ENCODE measurements at regions not wholly inside any gene's neighbourhood (a gene's known extent, or its start where the extent isn't known, plus 50 kb on each side); places are given as distances from the start of the nearest gene placed in this dataset.

- intact Hi-C loops (cut with DNase I; ENCODE audit: low total_unique reads) (no loop called here), in situ Hi-C loops (cut with MboI; ENCODE audit: low pct_ligation_motif_present in 1 of 4, low pct_unique_long_range_greater_than_20kb in 1 of 4, low sequenced_read_pairs in 3 of 4) (no loop called here)
- WGBS, 2 donors (ENCODE audit: low coverage in 1 of 2) = 50 to 64% methylated on average over 4 of the region's 4 CpGs
- TF ChIP-seq EP300 (IDR thresholded peaks at IDR 0.05; ENCODE audit: low read depth) (no peak), POLR2A (IDR thresholded peaks at IDR 0.05) (no peak), POLR2AphosphoS5 (IDR thresholded peaks at IDR 0.05) (no peak)
- Histone ChIP-seq H3K36me3 (no peaks in the 10 kb centered on the region), H3K27me3 (no peaks in the 10 kb centered on the region), H3K4me1 (no peaks in the 10 kb centered on the region), H3K27ac (no peak overlapping the region), H3K9me3 (no peaks in the 10 kb centered on the region), H3K4me3 (no peak overlapping the region)
- DNase-seq = no peak
These were observed 384.9 kb upstream of the PFKP start for GRCh38 chr10:2682491-2682890.

- no peaks in the 10 kb centered on the region for H3K9me3 ChIP-seq
- 60% methylated on average over 2 to 6 of the region's 6 CpGs for WGBS, 2 donors (ENCODE audit: low coverage in 1 of 2)
- H3K27ac ChIP-seq = no peak overlapping the region
- intact Hi-C loops (cut with DNase I; ENCODE audit: low total_unique reads) (no loop called here), in situ Hi-C loops (cut with MboI; ENCODE audit: low pct_ligation_motif_present in 1 of 4, low pct_unique_long_range_greater_than_20kb in 1 of 4, low sequenced_read_pairs in 3 of 4) (no loop called here)
- no peak for DNase-seq
- no peak overlapping the region for H3K4me3 ChIP-seq
- no peaks in the 10 kb centered on the region for H3K4me1 ChIP-seq
- TF ChIP-seq CTCF (IDR thresholded peaks at IDR 0.05) (no peak), POLR2A (IDR thresholded peaks at IDR 0.05) (no peak), POLR2AphosphoS5 (IDR thresholded peaks at IDR 0.05) (no peak), EP300 (IDR thresholded peaks at IDR 0.05; ENCODE audit: low read depth) (no peak)
- no peaks in the 10 kb centered on the region for H3K36me3 ChIP-seq
- no peaks in the 10 kb centered on the region for H3K27me3 ChIP-seq
These were observed 385.5 kb upstream of the PFKP start for GRCh38 chr10:2681891-2682290.

DNA sequence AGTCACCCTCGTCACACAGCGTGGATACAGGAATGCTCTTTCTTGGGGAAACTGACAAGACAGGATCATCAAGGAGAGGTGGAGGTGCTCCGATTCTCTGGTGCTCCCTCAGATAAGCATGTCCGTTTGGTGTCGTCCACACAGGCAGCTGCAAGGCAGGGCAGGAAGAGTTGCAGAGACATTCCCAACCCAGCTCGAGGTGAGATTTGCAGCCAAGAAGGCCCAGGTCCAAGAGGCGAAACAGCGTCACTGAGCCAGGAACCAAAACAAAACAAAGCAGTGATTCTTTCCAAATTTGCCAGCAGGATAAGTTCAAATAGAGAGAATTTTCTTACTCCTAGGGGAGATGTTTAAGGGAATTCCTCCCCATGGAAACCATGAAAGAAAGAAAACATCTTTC is 386.5 kb upstream of the PFKP start:
- Histone ChIP-seq H3K4me3 (no peak overlapping the region), H3K27me3 (no peaks in the 10 kb centered on the region), H3K4me1 (no peaks in the 10 kb centered on the region), H3K9me3 (no peaks in the 10 kb centered on the region), H3K27ac (no peak overlapping the region), H3K36me3 (no peaks in the 10 kb centered on the region)
- in situ Hi-C loops (cut with MboI; ENCODE audit: low pct_ligation_motif_present in 1 of 4, low pct_unique_long_range_greater_than_20kb in 1 of 4, low sequenced_read_pairs in 3 of 4) (no loop called here), intact Hi-C loops (cut with DNase I; ENCODE audit: low total_unique reads) (no loop called here)
- no peak for DNase-seq
- 55 to 67% methylated on average over 5 to 8 of the region's 8 CpGs for WGBS, 2 donors (ENCODE audit: low coverage in 1 of 2)
- no peak for TF ChIP-seq CTCF (IDR thresholded peaks at IDR 0.05)
- no peak for TF ChIP-seq EP300 (IDR thresholded peaks at IDR 0.05; ENCODE audit: low read depth)
- TF ChIP-seq POLR2AphosphoS5 (IDR thresholded peaks at IDR 0.05) = no peak
- TF ChIP-seq POLR2A (IDR thresholded peaks at IDR 0.05) = no peak

- Histone ChIP-seq H3K36me3 (no peaks in the 10 kb centered on the region), H3K4me3 (no peak overlapping the region), H3K27ac (no peak overlapping the region), H3K27me3 (no peaks in the 10 kb centered on the region), H3K4me1 (no peaks in the 10 kb centered on the region), H3K9me3 (no peaks in the 10 kb centered on the region)
- TF ChIP-seq CTCF (IDR thresholded peaks at IDR 0.05) (no peak), POLR2A (IDR thresholded peaks at IDR 0.05) (no peak), POLR2AphosphoS5 (IDR thresholded peaks at IDR 0.05) (no peak), EP300 (IDR thresholded peaks at IDR 0.05; ENCODE audit: low read depth) (no peak)
- in situ Hi-C loops (cut with MboI; ENCODE audit: low pct_ligation_motif_present in 1 of 4, low pct_unique_long_range_greater_than_20kb in 1 of 4, low sequenced_read_pairs in 3 of 4) = no loop called here
- intact Hi-C loops (cut with DNase I; ENCODE audit: low total_unique reads) = no loop called here
- DNase-seq = no peak
- 84% methylated on average over 12 of the region's 12 CpGs; no CpG with 5 or more reads in 1 of the 2 donors for WGBS, 2 donors (ENCODE audit: low coverage in 1 of 2)
These were observed 387.7 kb upstream of the PFKP start for GRCh38 chr10:2679646-2680045.

- WGBS, 2 donors (ENCODE audit: low coverage in 1 of 2) = 83 to 87% methylated on average over 1 of the region's 1 CpG
- H3K9me3 ChIP-seq = no peaks in the 10 kb centered on the region
- DNase-seq = no peak
- no peaks in the 10 kb centered on the region for H3K27me3 ChIP-seq
- no peak overlapping the region for H3K4me3 ChIP-seq
- H3K36me3 ChIP-seq = no peaks in the 10 kb centered on the region
- no peak overlapping the region for H3K27ac ChIP-seq
- in situ Hi-C loops (cut with MboI; ENCODE audit: low pct_ligation_motif_present in 1 of 4, low pct_unique_long_range_greater_than_20kb in 1 of 4, low sequenced_read_pairs in 3 of 4) = no loop called here
- H3K4me1 ChIP-seq = no peaks in the 10 kb centered on the region
- no peak for TF ChIP-seq POLR2A (IDR thresholded peaks at IDR 0.05)
- no peak for TF ChIP-seq CTCF (IDR thresholded peaks at IDR 0.05)
- TF ChIP-seq EP300 (IDR thresholded peaks at IDR 0.05; ENCODE audit: low read depth) = no peak
- TF ChIP-seq POLR2AphosphoS5 (IDR thresholded peaks at IDR 0.05) = no peak
- intact Hi-C loops (cut with DNase I; ENCODE audit: low total_unique reads) = no loop called here
These were observed 390.9 kb upstream of the PFKP start for GRCh38 chr10:2676455-2676854.
